ENCODE measurements at regions not wholly inside any gene's neighbourhood (a gene's known extent, or its start where the extent isn't known, plus 50 kb on each side); places are given as distances from the start of the nearest gene placed in this dataset.
"Not testable (repeated sequence)": the region's sequence is repeated elsewhere in the genome, so short reads cannot be mapped to it uniquely, and the experiment has no call there.

DNA sequence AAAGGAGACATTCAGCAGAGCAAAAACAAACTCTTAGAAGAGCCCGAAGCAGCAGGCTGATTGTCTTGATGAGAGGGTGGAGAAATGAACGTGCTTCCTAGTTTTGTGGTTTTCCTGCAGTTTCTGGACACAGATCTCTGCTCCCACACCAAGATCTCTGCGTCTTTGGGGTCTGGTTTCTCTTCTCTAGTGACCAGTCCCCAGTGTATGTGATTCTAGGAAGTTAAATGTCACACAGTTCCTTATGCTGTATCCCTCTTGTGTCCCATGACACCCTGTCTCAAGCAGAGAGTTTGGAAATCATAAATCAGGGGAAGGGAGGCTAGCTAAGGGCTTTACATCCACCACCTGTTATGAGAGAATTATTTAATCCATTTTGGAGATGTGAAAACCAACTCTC lies 55.4 kb upstream of the KLF14 start:
- no peak for DNase-seq

DNA sequence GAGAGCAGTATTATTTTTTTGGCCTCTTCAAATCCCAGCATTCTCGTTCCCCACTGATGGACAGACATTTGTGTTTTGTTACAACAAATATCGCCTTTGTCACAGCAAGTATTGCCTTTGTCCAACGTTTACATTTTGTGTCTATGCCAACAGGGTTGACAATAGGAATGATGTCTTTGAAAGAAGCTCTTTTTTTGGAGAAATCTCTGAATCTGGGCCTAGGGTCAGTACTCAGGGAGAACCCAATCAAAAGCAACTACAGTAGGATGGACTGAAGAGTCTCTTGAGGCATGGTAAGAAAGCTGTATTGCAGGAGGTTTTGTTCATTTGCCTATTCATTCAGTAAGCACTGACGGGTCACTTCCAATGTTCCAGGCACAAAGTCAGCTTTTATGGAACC lies 57.7 kb upstream of the KLF14 start:
- no peak for DNase-seq

DNA sequence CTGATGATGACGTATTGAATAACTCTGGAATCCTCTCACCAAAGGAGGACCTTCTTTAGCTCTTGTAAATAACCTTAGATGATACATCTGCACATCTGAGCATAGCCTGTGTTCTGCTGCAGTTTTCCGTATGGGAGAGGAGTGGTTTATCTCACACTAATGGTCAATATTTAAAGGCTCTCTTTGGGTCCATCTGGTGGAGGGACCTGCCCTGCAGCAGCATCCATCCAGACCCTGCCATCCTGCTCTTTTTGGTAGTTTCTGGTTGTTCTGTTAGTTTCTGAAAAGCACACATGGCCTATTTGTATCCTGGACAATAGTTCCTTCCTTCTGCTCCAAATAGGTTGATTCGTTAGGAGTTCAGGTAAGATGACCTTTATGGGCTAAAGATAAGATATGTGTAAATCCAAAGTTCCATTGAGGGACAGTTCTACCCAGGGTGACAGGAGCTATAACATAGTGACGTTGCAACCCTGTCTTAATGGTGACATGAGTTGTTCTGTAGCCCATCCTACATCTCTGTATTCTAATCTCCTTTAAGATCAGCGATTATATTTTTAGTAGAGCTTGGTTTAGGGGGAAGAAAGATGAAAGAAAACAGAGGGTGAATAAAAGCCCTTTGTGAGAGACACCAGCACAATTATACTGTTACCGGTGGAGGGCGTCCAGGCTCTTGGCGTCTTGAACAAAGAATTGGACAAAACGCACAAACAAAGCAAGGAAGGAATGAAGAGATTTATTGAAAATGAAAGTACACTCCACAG lies 60.0 kb upstream of the KLF14 start:
- DNase-seq, result peak; percentile 52

DNA sequence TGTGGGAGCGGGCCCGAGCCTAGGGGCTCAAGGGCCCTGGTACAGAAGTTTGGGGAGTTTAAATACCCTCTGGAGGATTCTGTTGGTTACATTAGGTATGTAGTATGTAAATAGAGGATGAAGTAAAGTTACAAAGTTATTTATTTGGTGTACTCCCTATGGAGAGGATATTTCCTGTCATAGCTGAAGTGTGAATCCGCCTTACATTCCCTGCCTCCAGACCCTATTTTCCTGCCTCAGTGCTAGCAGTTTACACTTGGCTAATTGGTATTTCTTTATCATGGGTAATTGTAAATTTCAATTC lies 60.6 kb upstream of the KLF14 start:
- no peak for DNase-seq

DNA sequence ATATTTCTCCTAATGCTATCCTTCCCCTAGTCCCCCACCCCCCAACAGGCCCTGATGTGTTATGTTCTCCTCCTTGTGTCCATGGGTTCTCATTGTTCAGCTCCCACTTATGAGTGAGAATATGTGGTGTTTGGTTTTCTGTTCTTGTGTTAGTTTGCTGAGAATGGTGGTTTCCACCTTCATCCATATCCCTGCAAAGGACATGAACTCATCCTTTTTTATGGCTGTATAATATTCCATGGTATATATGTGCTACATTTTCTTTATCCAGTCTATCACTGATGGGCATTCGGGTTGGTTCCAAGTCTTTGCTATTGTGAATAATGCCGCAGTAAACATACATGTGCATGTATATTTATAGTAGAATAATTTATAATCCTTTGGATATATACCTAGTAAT lies 62.4 kb upstream of the KLF14 start:
- DNase-seq, result not testable (repeated sequence)

DNA sequence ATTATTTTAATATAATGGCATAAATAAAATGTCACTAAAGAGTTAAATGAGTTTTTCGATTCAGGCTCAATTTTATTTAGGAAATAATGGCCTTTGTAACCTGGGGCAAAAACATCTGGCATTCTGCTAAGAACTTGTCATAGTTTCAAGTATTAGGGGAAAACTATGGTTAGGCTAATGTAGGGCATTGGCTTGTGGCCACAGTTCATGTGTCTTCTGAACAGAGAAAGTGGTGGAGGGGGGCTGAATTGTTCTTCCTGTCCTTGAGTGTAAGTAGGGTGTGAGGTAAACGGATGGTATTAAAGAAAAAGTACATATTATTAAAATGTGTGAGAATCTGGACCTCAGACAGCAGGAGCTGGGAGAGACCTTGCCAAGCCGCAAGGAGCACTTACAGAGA lies 69.1 kb upstream of the KLF14 start:
- DNase-seq, result no peak

DNA sequence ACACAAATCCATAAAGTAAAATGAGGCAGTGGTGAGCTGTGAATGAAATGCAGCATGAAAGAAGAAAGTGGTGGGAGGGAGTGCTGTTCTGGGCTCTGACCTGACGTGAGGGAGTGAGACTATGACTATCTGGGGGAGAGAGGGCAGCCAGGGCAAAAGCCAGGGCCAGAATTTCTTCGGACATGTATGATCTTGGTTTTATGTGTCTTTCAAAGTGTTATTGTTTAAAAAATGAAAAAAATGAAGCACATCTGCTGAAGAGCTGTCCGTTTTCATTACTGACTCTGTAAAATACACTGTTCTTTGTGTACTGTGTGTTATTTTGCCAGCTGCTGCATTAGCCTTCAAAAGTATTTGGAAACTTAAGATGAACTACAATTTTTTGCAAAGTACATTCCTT lies 70.2 kb upstream of the KLF14 start:
- no peak for DNase-seq

DNA sequence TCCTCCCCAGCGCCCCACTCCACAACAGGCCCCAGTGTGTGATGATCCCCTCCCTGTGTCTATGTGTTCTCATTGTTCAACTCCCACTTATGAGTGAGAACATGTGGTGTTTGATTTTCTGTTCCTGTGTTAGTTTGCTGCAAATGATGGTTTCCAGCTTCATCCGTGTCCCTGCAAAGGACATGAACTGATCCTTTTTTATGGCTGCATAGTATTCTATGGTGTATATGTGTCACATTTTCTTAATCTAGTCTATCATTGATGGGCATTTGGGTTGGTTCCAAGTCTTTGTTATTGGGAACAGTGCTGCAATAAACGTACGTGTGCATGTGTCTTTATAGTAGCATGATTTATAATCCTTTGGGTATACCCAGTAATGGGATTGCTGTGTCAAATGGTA lies 78.8 kb upstream of the KLF14 start:
- DNase-seq, result not testable (repeated sequence)

DNA sequence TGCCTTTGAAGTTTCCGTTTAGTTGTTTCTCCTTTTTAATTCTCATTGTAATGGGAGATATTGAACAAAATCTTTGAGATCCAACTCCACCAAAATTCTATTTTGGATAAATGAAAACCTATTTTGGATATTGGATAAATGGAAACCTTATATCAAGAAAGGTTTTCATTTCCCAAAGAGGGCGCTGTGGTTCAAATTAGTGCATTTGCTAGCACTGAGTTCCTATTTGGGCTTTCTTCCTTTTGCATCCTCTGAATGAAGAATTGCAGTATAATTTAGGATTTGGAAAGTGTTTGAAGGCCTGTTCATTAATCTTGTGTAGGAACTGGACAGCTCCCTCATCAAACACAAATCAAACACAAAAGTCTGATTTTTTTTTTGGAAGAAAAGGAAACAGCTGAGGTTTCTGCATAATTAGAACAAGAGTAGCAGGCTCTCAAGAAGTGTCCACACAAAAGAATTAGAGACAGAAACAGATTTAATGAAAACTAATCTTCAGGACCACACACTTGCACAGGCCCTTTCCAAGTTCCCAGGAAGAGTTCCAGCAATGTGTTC lies 80.8 kb upstream of the KLF14 start:
- peak; percentile 40 for DNase-seq

DNA sequence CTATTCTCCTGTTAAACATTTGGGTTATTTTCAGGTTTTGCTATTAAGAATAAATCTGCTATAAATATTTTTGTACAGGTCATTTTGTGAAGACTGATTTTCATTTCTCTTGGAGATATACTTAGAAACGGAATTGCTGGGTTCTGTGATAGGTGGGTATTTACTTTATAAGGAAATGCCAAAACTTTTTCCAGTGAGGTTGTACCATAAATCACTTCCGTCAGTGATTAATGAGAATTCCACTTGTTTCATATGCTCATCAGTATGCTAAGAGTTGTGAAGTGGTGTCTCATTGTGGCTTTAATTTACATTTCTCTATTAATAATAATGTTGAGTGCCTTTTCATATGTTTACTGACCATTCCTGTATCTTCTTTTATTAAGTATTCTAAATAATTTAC lies 84.0 kb upstream of the KLF14 start:
- DNase-seq, result no peak

DNA sequence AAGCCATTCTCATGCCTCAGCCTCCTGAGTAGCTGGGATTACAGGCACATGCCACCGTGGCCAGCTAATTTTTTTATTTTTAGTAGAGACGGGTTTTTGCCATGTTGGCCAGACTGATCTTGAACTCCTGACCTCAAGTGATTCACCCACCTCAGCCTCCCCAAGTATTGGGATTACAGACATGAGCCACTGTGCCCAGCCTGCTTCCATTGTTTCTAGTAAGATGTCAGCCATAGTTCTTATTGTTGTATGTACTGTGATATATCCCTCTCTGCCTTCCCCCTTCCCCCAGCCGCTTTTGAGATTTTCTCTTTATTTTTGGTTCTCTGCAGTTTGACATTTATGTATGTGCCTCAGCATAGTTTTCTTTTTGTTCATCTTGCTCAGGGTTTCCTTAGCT lies 87.9 kb upstream of the KLF14 start:
- DNase-seq, result no peak

DNA sequence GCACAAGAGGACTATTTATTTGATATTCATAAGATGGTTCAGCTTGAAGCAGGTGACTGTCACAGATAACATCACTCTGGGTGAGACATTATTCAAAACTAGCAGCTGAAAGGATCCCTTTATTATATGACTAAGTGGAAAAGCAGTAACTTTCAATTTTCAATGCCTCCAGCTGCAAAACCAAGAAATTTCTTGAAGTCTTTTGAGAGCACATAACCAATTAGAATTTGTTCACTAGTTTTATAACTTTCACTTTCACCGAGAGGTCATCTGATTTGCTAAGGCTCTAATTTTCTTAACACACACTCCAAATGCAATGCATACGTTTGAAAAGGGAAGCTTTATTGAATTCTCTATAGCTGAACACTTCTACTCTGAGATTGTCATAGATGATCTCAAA lies 88.6 kb upstream of the KLF14 start:
- DNase-seq, result peak; percentile 41

DNA sequence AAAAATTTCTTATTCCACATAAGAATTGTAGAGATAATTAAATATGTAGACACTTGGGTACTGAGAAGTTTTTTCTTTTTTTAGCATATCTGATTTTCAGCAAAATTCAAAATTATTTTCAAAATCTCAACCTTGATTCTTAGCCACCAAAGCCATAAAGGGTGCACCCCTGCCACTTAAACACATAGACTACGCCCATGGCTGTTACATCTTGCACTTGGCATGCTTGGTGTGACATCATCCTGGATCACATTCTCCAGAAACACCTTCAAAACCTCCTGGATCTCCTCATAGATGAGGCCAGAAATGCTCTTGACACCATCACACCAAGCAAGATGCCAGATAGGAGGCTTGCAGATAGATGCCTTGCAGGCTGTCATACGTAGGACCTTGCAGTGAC lies 89.1 kb upstream of the KLF14 start:
- DNase-seq, result no peak

DNA sequence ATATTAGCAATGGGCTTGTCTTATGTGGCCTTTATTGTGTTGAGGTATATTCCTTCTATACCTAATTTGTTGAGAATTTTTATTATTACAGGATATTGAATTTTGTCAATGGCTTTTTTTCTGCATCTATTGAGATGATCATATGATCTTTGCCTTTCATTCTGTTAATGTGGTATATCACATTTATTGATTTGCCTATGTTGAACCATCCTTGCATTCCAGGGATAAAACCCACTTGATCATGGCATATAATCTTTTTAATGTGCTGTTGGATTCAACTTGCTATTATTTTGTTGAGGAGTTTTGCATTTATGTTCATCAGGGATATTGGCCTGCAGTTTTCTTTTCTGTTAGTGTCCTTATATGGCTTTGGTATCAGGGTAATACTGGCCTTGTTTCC lies 91.8 kb upstream of the KLF14 start:
- DNase-seq, result no peak

DNA sequence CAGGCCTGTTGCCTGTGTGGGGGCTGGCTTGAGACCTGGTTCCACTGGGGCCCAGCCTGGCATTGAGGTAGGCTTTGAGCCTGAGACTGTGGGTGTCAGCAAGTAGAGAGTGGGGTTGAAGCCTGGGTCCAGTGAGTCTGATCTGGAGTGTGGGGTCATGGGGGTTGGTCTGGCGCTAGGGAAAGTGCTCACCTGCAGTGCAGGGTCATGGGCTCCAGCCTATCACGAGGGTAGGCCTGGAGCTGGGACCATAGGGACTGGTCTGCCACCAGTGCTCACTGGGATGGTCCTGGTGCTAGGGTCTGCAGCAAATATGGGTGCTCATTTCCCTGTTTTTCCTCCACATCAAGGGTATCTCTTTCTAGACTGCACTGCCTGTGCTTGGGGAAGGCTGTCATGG lies 95.4 kb upstream of the KLF14 start:
- no peak for DNase-seq

DNA sequence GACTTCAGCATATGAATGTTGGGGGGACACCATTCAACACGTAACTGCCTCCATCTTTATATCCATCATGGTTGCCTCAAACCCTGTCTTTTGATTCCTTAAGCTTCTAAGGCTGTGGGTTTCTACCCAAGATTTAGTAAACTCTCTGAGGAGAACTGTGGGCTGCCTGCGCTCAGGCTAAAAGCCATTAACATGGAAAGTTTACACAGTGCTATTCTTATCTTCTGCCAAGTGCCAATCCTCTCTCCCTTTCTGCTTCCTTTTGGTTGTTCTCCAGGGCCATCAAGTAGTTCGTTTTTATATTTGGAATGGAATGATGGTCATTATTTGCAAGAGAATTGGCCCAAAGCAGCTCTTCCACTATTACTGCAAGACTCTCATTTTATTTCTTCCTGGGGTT lies 97.3 kb upstream of the KLF14 start:
- no peak for DNase-seq

DNA sequence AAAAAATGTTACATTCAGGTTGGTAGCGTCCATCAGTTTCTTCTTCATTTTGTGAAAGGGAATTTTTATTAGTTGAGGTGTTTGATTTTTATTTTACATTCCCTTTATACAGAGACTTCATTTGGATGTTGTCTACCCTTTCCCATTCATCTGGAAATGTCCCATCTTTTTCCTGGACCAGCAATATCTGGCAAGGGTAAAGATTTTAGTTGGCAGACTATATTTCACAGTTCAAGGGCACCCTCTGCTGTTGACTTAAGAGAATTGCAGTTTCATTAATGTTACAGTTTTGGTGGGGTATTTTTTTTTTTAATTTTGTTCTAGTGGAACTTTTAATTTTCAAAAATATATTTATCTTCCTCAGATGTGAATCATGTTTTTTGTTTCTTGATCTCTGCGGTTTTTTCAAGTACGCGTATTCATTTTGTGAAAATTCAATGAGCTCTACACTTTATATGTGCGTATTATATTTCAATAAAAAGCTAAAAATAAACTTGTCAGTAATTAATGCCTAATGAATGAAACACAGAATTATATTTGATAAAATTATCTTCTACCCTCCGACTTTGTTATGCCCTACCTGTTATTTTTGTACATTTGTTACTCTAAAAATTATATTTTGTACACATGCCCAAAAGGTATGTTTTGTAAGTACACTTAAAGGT lies 97.9 kb upstream of the KLF14 start:
- DNase-seq, result peak; percentile 61

DNA sequence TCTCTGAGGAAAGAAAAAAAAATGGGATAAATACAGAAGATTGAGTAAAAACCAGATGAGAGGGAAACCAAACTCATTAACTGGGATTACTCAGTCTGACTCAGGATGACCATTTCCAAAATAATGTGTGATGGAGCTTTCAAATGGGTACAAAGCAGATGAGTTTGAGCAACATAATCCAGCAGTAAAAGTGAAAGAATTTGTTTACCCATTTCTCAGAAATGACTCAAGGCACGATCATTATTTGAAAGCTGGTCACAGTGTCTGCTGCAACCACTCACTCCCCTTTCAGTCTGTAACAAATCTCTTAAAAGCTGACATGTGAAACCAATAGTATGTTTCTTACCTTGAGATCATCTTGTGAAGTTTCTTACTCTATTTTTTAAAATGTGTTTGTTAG lies 104.7 kb upstream of the KLF14 start:
- peak; percentile 93 for DNase-seq

DNA sequence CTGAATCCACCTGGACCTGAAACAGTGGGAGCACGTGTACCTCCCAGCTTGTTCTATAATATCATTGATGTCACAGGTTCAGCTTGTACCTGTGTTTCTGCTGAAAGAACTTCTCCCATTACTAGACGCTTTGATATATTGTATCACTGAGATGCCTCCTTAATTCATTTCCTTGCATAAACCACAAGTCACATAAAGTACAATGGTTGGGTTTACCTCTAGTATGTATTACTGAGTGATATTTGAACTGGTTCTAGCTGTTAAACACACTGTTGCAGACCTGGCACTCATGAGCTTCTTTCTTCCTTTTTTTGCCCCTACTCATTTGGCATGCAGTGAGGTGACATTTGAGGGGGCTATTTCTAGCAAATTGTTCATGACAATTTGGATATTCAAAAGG lies 106.6 kb upstream of the KLF14 start:
- DNase-seq, result no peak

DNA sequence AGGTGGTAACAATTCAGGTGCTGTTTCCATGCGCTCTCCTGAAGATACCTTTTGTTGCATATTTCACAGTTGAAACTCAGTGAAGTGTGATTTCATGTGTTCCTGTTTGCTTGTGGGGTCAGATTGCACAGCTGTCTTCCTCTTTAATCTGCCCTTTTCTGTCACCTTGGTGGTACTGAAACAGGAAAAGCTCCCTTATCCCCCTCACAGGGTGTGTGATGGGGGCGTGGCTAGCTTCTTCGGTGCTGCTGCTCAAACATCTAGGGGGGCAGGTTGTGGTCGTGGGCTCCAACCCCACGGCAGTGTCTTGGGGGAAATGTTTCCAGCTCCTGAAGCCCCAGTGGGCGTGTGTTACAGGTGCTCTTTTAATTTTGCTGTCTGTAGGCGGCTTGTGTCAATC lies 107.4 kb upstream of the KLF14 start:
- DNase-seq, result no peak

DNA sequence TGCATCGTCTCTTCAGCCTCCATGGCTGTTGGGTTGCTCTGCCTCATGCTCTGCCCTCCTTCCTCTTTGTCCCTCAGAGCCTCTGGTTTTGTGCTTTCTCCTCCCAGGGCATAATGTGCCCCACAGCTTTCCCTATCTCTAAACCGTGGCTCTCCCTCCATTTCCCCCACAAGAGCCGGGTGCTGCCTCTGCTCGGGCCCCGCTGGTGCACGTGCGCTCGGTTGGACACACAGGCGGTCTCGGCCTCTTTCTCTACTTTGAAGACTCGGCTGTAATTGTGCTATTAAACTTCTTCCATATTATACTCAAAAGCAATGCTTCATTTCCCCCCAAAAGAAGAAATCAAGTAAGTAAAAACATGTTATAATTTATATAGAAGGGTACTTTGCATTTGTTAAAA lies 109.7 kb upstream of the KLF14 start:
- no peak for DNase-seq

DNA sequence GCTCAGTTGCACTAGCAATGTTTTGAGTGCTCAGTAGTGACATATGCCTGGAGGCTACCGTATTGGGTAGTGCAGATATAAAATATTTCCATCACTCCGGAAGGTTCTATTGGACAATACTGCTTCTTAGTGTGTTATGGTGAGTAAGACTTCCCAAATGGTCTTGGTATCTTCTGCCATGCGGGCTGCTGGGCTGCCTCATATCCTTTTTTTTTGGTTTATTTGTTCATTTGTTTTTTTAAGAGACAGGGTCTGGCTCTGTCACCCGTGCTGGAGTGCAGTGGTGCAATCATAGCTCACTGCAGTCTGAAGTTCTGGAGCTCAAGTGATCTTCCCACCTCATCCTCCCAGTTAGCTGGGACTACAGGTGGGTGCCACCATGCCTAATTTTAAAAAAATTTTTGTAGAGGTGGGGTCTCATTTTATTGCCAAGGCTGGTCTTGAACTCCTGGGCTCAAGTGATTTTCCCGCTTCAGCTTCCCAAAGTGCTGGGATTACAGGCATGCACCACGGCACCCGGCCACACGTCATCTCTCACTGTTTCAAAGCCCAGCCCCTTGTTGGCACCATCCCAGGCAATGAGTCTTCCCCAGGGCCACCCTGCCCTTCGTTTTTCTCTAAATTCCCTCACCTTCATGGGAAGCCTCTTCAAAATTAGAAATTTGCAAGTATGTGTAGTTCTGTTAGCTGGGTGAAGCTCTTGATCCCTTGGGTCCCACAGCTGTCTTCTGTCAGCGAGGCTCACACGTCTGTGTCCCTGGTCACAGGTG lies 111.0 kb upstream of the KLF14 start:
- DNase-seq, result peak; percentile 61

DNA sequence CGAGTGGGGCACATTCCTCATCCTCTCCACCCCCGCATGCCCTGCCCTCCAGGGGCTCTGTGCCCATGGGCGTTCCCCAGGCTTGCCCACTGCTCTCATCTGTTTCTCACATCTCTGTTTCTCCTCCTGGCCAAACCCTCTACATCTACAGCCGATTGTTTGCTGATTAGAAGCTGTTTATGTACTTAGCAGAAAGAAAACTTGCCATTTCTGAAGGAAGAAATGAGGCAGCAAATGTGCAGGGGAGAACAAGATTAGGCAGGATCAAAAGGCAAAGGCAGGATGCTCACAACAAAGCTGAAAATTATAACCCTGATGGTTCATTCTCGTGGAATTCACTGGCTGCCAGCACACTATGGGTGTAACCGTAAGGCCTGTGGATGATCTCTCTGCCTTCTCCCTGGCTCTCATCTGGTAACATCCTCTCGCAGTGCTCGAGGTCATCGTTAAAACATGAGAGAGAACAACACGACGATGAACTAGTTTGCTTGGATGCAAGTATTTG lies 111.6 kb upstream of the KLF14 start:
- DNase-seq, result peak; percentile 86

DNA sequence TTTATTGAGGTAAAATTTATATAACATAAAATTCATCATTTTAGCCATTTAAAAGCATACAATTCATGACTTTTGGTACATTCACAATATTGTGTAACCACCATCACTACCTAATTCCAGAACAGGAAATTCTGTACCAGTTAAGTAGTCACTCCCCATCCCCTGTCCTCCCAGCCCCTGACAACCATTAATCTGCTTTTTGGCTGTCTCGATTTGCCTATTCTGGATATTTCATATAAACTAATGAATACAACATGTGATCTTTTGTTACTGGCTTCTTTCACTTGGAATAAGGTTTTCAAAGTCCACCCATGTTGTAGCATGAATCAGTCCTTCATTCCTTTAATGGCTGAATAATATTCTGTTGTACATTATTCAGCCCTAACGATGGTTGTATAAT lies 115.6 kb upstream of the KLF14 start:
- DNase-seq, result no peak
